ENCODE measurements at regions not wholly inside any gene's neighbourhood (a gene's known extent, or its start where the extent isn't known, plus 50 kb on each side); places are given as distances from the start of the nearest gene placed in this dataset.

- TF ChIP-seq EZH2 (IDR thresholded peaks at IDR 0.05; ENCODE audit: insufficient read depth, poor library complexity, severe bottlenecking), result no peak
- TF ChIP-seq EZH2phosphoT487 (IDR thresholded peaks at IDR 0.05; ENCODE audit: insufficient read depth, low read depth), result no peak
Observed at GRCh38 chr11:119832202-119832935, 103.4 kb upstream of the NECTIN1 start.

Data from GM23248 (cell line).